CD14-positive monocyte (primary cell): ENCODE measurements at regions not wholly inside any gene's neighbourhood (a gene's known extent, or its start where the extent isn't known, plus 50 kb on each side); places are given as distances from the start of the nearest gene placed in this dataset.

Experiments used
- DNase-seq, 3 donors: peaks; one replicate each; pipeline ENCODE4 v3.0.0-alpha.2; 2011 to 2022
- H2AFZ ChIP-seq: 2 replicates; pipeline ENCODE4 v1.6.0; 2012; ENCODE audit warnings: mild to moderate bottlenecking, low read depth, low read length, inconsistent platforms; ENCODE audit not compliant: insufficient read depth, poor library complexity, severe bottlenecking
- H3K27ac ChIP-seq, 2 donors: 1 replicate in 1 of 2; 2 replicates in 1 of 2; pipeline ENCODE4 v1.5.1; 2012 to 2013; ENCODE audit warnings: low read length in 2 of 2, control low read depth in 1 of 2, inconsistent platforms in 1 of 2, low read depth in 1 of 2, mild to moderate bottlenecking in 1 of 2
- H3K27me3 ChIP-seq, 2 donors: one replicate each; pipeline versions ENCODE4 v1.6.0 to v1.6.1; 2011 to 2013; ENCODE audit warnings: low read length in 2 of 2; ENCODE audit not compliant: control insufficient read depth in 2 of 2, insufficient read depth in 2 of 2
- H3K36me3 ChIP-seq, 2 donors: replicated peaks in 1 of 2; 1 replicate in 1 of 2; 2 replicates in 1 of 2; pipeline versions ENCODE4 v1.5.1 to v1.6.1; 2012 to 2013; ENCODE audit warnings: low read length in 2 of 2, control low read depth in 1 of 2, inconsistent platforms in 1 of 2, mild to moderate bottlenecking in 1 of 2; ENCODE audit not compliant: insufficient read depth in 2 of 2, control insufficient read depth in 1 of 2
- H3K4me1 ChIP-seq, 2 donors: 1 replicate in 1 of 2; 2 replicates in 1 of 2; pipeline versions ENCODE4 v1.5.1 to v1.6.1; 2012 to 2013; ENCODE audit warnings: low read length in 2 of 2, control low read depth in 1 of 2, inconsistent platforms in 1 of 2, mild to moderate bottlenecking in 1 of 2, moderate library complexity in 1 of 2; ENCODE audit not compliant: insufficient read depth in 2 of 2, control insufficient read depth in 1 of 2
- H3K4me2 ChIP-seq: replicated peaks from 2 replicates; pipeline ENCODE3; 2012; ENCODE audit warnings: low read length, moderate library complexity, mild to moderate bottlenecking; ENCODE audit not compliant: poor library complexity, severe bottlenecking; ENCODE audit errors: extremely low read depth
- H3K4me3 ChIP-seq, 3 experiments: fragments of 200-600 bp in 1 of 3; sonication (generic) in 1 of 3; replicated peaks in 1 of 3; 1 replicate in 2 of 3; 2 replicates in 1 of 3; pipeline ENCODE4 v1.5.1; 2011 to 2013; ENCODE audit warnings: low read length in 3 of 3, mild to moderate bottlenecking in 3 of 3, control low read depth in 2 of 3, low read depth in 2 of 3, inconsistent platforms in 1 of 3, moderate library complexity in 1 of 3
- H3K79me2 ChIP-seq: 2 replicates; pipeline ENCODE4 v1.6.0; 2012; ENCODE audit warnings: mild to moderate bottlenecking, control low read depth, inconsistent platforms, low read length, moderate library complexity; ENCODE audit not compliant: insufficient read depth
- H3K9ac ChIP-seq: 2 replicates; pipeline ENCODE4 v1.6.0; 2017; ENCODE audit warnings: low read length, mild to moderate bottlenecking; ENCODE audit not compliant: insufficient read depth, poor library complexity, severe bottlenecking
- H3K9me3 ChIP-seq, 2 donors: replicated peaks in 1 of 2; 1 replicate in 1 of 2; 2 replicates in 1 of 2; pipeline versions ENCODE4 v1.5.1 to v1.6.1; 2012 to 2013; ENCODE audit warnings: low read length in 2 of 2, control low read depth in 1 of 2; ENCODE audit not compliant: control insufficient read depth in 1 of 2, insufficient read depth in 1 of 2
- H4K20me1 ChIP-seq: 2 replicates; pipeline ENCODE4 v1.6.0; 2012; ENCODE audit warnings: mild to moderate bottlenecking, low read length, control low read depth, moderate library complexity; ENCODE audit not compliant: insufficient read depth
- H3K27ac Mint-ChIP-seq, 7 donors: one replicate each; pipeline ENCODE4 v1.8.0; 2020; ENCODE audit warnings: mild to moderate bottlenecking in 7 of 7, mixed read lengths in 7 of 7, moderate library complexity in 6 of 7, inconsistent platforms in 2 of 7
- H3K27me3 Mint-ChIP-seq, 3 donors: one replicate each; pipeline ENCODE4 v1.8.0; 2021 to 2022; ENCODE audit warnings: low read depth in 3 of 3, mild to moderate bottlenecking in 3 of 3, mixed read lengths in 3 of 3, moderate library complexity in 3 of 3, inconsistent platforms in 1 of 3
- H3K36me3 Mint-ChIP-seq, 2 donors: one replicate each; pipeline ENCODE4 v1.8.0; 2020; ENCODE audit warnings: mixed read lengths in 2 of 2, inconsistent platforms in 1 of 2, mild to moderate bottlenecking in 1 of 2
- H3K4me1 Mint-ChIP-seq: one replicate; pipeline ENCODE4 v1.8.0; 2020; ENCODE audit warnings: mild to moderate bottlenecking, mixed read lengths
- H3K4me3 Mint-ChIP-seq, 2 donors: one replicate each; pipeline ENCODE4 v1.8.0; 2020; ENCODE audit warnings: mild to moderate bottlenecking in 2 of 2, mixed read lengths in 2 of 2, moderate library complexity in 1 of 2
- H3K9me3 Mint-ChIP-seq, 7 donors: one replicate each; pipeline ENCODE4 v1.8.0; 2020 to 2022; ENCODE audit warnings: mixed read lengths in 7 of 7, mild to moderate bottlenecking in 6 of 7, moderate library complexity in 6 of 7, inconsistent platforms in 2 of 7
- CTCF ChIP-seq: fragments of 200-600 bp; IDR thresholded peaks from one replicate; pipeline ENCODE4 v1.8.0; 2022; ENCODE audit warnings: antibody characterized with exemption, mild to moderate bottlenecking
- WGBS: methylation state at CpG from one replicate; pipeline ENCODE4 v1.1.5; 2013; ENCODE audit warnings: missing lambda C conversion rate; ENCODE audit not compliant: insufficient coverage; 5-methylcytosine and 5-hydroxymethylcytosine counted together
- intact Hi-C, 2 donors: fragments of 100-400 bp; cut with micrococcal nuclease; formaldehyde crosslinking; loops; one replicate each; pipeline versions ENCODE4 v1.15.0 to v1.15.1; 2023

- H3K4me1 ChIP-seq = no peaks in the 10 kb centered on the region
- no peaks in the 10 kb centered on the region for H3K36me3 Mint-ChIP-seq
- H3K36me3 ChIP-seq = no peaks in the 10 kb centered on the region
- no peaks in the 10 kb centered on the region for H3K27me3 ChIP-seq
- no peak overlapping the region for H3K9ac ChIP-seq
- TF ChIP-seq CTCF = no peak
- no peaks in the 10 kb centered on the region for H4K20me1 ChIP-seq
- no peaks in the 10 kb centered on the region for H3K27me3 Mint-ChIP-seq
- intact Hi-C loops = no loop called here
- no peak overlapping the region for H2AFZ ChIP-seq
- peaks cover 0 to 16% of the 10 kb centered on the region in 2 donors for H3K9me3 ChIP-seq
- H3K27ac Mint-ChIP-seq = no peak overlapping the region
- no peak overlapping the region for H3K4me3 ChIP-seq
- no peaks in the 10 kb centered on the region for H3K4me1 Mint-ChIP-seq
- no peak overlapping the region for H3K27ac ChIP-seq
- no peak for DNase-seq
- 94% methylated on average over 11 of the region's 11 CpGs for WGBS
- H3K4me3 Mint-ChIP-seq = no peak overlapping the region
- no peaks in the 10 kb centered on the region for H3K79me2 ChIP-seq
- H3K4me2 ChIP-seq = no peak overlapping the region
- peaks cover 1 to 10% (median 5%) of the 10 kb centered on the region in 7 donors for H3K9me3 Mint-ChIP-seq
These were observed 1188.0 kb downstream of the GRIK2 start for GRCh38 chr6:102581378-102582124.

GRCh38 chr6:102571236-102571908 is 1177.9 kb downstream of the GRIK2 start:
- DNase-seq = no peak
- Mint-ChIP-seq H3K4me1 (no peaks in the 10 kb centered on the region), H3K9me3 (peaks cover 0 to 2% (median 0%) of the 10 kb centered on the region in 7 donors), H3K4me3 (no peak overlapping the region), H3K27ac (no peak overlapping the region), H3K27me3 (no peaks in the 10 kb centered on the region), H3K36me3 (no peaks in the 10 kb centered on the region)
- no peak for TF ChIP-seq CTCF
- Histone ChIP-seq H3K36me3 (no peaks in the 10 kb centered on the region), H3K79me2 (no peaks in the 10 kb centered on the region), H3K9ac (no peak overlapping the region), H3K4me1 (no peaks in the 10 kb centered on the region), H3K4me3 (no peak overlapping the region), H3K9me3 (no peaks in the 10 kb centered on the region), H2AFZ (no peak overlapping the region), H4K20me1 (no peaks in the 10 kb centered on the region), H3K4me2 (no peak overlapping the region), H3K27ac (no peak overlapping the region), H3K27me3 (no peaks in the 10 kb centered on the region)
- WGBS = 100% methylated on average over 1 of the region's 2 CpGs
- intact Hi-C loops = no loop called here
